Retina (tissue), 1 donor: ENCODE measurements at regions not wholly inside any gene's neighbourhood (a gene's known extent, or its start where the extent isn't known, plus 50 kb on each side); places are given as distances from the start of the nearest gene placed in this dataset.

Experiments used
- DNase-seq: peaks from one replicate; pipeline ENCODE4 v3.0.0-alpha.2; 2016

- DNase-seq, result no peak
Measured at GRCh38 chr5:5658889-5659465, 236.5 kb downstream of the ICE1 start.

- DNase-seq, result no peak
Measured at GRCh38 chr5:5658226-5658625, 235.7 kb downstream of the ICE1 start.

- DNase-seq, result no peak
Measured at GRCh38 chr5:5652181-5652580, 229.7 kb downstream of the ICE1 start.

- no peak for DNase-seq
Measured at GRCh38 chr5:5650949-5651348, 228.5 kb downstream of the ICE1 start.

GRCh38 chr5:5650242-5650641 is 227.8 kb downstream of the ICE1 start:
- DNase-seq, result no peak

GRCh38 chr5:5649641-5650040 is 227.2 kb downstream of the ICE1 start:
- DNase-seq, result no peak

- no peak for DNase-seq
Measured at GRCh38 chr5:5648694-5649093, 226.2 kb downstream of the ICE1 start.

GRCh38 chr5:5645891-5646290 is 223.4 kb downstream of the ICE1 start:
- DNase-seq, result no peak

GRCh38 chr5:5645198-5645597 is 222.7 kb downstream of the ICE1 start:
- DNase-seq, result no peak

- DNase-seq, result no peak
Measured at GRCh38 chr5:5644249-5644648, 221.8 kb downstream of the ICE1 start.

- no peak for DNase-seq
Measured at GRCh38 chr5:5643481-5643880, 221.0 kb downstream of the ICE1 start.

GRCh38 chr5:5638211-5638610 is 215.7 kb downstream of the ICE1 start:
- no peak for DNase-seq

- no peak for DNase-seq
Measured at GRCh38 chr5:5637173-5637572, 214.7 kb downstream of the ICE1 start.

- DNase-seq, result no peak
Measured at GRCh38 chr5:5634817-5635216, 212.3 kb downstream of the ICE1 start.

GRCh38 chr5:5633579-5633978 is 211.1 kb downstream of the ICE1 start:
- DNase-seq, result no peak

- DNase-seq, result no peak
Measured at GRCh38 chr5:5632678-5633077, 210.2 kb downstream of the ICE1 start.

GRCh38 chr5:5629607-5629978 is 207.1 kb downstream of the ICE1 start:
- no peak for DNase-seq

- DNase-seq, result no peak
Measured at GRCh38 chr5:5628866-5629606, 206.6 kb downstream of the ICE1 start.

GRCh38 chr5:5626412-5626811 is 203.9 kb downstream of the ICE1 start:
- no peak for DNase-seq

GRCh38 chr5:5625491-5625890 is 203.0 kb downstream of the ICE1 start:
- DNase-seq, result no peak

GRCh38 chr5:5623397-5623796 is 200.9 kb downstream of the ICE1 start:
- no peak for DNase-seq

- DNase-seq, result no peak
Measured at GRCh38 chr5:5622806-5623205, 200.3 kb downstream of the ICE1 start.

- no peak for DNase-seq
Measured at GRCh38 chr5:5619546-5619945, 197.1 kb downstream of the ICE1 start.

- no peak for DNase-seq
Measured at GRCh38 chr5:5617024-5617423, 194.5 kb downstream of the ICE1 start.
